NCI-H2227 treated with DMSO at 0.1 percent for 48 hours (cell line): ENCODE measurements at regions not wholly inside any gene's neighbourhood (a gene's known extent, or its start where the extent isn't known, plus 50 kb on each side); places are given as distances from the start of the nearest gene placed in this dataset.

Experiments used
- DNase-seq: peaks from one replicate; lab custom pipeline; 2025; lab: John Stamatoyannopoulos, UW

GRCh38 chr20:10921491-10922010 is 247.8 kb upstream of the JAG1 start:
- no peak for DNase-seq

DNA sequence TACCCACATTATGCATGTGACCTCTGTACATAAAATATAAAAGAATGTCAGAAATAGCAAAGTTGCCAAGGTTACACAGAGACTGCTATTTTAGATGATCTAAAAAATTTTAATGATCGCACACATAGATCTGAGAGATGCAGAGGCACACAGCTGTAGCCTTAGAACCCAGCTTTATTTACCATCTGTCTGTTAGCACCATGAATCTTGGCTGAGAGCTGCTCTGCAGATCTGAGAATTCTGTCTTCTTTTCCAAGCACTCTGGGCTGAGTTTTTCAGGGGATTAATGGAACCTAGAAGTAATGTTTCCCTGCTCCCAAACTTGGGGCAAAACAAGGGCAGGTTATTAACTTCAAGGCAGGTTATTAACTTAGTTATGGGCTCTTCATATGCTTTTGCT is 248.7 kb upstream of the JAG1 start:
- no peak for DNase-seq

DNA sequence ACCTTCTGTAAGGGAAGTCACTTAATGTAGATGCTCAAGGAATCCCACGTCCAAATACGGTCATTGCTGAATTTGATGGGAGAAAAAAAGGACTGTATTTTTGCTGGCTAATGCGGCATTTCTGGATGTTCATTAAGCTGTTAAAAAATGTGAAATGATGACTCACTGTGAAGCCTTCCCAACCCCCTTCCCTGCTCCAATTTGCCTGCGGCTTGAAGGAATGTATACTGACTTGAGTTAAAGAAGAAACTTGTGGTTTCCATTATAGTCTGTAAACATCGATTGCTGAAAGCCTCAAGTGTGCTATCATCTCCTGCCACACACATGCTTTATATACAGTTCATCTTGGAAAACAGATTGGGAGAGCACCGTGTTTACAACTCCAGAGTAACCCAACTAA is 249.1 kb upstream of the JAG1 start:
- no peak for DNase-seq

DNA sequence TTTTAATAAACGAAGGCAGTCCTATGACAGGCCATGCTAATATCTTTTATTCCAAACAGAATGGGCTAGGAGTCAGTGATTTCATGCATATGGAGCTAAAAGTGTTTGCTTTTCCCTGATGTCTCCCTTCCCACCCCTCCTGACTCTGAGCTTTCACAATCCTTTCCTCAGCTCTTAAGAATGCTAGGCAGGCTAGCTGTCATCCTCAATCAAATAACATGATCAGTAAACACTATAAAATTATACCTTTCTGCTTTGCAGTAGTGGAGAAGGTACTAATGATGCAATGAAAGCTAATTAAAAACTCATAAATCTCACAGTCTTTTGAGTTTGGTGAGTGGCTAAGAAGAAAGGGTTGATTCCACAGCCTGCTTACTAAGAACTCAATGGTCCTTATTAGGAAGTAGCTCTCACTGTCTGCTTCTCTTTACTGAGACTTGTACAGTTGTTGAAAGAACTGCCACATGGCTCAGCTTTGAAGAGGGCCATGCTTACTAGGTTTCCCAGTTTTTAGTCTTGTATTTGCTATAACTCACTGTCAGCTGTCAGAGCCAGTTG is 250.9 kb upstream of the JAG1 start:
- DNase-seq: peak; percentile 91

GRCh38 chr20:10925767-10926166 is 252.0 kb upstream of the JAG1 start:
- DNase-seq: no peak

DNA sequence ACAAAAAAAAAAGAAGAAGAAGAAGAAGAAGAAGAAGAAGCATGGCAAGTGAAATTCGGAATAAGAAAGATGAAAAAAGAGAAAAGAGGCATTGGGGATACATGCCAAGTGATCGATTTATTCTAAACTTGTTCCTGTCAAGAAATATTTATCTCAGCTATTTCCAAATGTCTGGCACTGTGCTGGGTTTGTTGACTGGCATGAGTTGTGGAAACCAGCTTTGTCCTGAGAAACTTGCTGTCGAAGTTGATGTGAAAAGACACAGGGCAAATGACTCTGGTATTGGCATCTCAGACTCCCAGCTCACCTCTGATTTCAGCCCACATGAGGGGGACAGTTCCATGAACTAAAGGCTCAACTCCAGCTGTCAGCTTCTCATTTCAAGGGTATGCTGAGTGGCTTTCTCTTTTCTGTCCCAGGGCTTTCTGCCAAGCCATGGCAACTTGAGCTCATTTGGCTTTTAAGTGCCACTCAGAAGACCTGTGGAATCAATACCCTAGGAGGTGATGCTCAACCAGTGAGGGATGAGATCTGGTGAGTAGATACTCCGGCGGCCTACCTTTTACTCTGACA is 253.3 kb upstream of the JAG1 start:
- DNase-seq: no peak

DNA sequence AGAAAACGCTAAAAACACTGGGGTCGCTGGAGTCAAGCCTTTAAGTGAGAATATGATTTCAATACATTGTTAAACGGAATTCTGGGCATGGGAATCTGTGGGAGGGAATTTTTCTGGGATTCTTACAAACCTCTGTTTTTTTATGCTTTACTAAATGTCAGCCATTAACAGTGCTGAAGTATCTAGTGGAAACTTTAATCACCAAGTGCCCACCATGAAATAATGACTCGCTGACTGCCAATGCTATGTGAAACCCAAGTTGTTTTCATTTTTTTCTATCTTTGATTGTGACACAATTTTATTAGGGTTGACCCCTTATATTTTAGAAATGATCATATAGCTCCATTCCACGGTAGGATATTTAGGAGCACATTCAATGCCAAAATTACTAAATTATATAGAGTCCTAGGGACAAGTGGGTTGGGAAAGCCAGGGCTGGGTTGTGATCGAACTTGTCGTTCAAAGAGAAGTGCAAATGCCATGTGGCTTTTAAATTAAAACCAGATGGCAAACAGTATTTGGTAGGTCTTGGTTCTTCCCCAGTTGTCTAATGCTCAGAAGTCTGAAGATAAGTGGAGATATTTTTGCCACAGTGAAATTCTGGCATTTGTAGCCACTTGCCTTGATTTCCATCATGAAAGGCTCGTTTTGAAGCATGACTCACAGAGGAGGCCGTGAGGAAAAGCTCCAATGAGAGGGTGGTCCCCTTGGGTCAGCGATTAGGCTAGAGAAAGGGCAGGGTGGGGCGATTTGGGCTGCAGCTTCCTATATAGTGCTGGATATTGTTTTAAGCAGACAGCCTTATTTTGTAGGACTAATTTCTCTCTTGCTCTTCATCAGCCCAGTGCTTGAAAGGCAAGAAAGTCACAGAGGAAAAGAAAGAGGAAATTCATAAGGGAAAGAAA is 254.4 kb upstream of the JAG1 start:
- no peak for DNase-seq

- DNase-seq: no peak
Measured at GRCh38 chr20:10928841-10929421, 255.1 kb upstream of the JAG1 start.

DNA sequence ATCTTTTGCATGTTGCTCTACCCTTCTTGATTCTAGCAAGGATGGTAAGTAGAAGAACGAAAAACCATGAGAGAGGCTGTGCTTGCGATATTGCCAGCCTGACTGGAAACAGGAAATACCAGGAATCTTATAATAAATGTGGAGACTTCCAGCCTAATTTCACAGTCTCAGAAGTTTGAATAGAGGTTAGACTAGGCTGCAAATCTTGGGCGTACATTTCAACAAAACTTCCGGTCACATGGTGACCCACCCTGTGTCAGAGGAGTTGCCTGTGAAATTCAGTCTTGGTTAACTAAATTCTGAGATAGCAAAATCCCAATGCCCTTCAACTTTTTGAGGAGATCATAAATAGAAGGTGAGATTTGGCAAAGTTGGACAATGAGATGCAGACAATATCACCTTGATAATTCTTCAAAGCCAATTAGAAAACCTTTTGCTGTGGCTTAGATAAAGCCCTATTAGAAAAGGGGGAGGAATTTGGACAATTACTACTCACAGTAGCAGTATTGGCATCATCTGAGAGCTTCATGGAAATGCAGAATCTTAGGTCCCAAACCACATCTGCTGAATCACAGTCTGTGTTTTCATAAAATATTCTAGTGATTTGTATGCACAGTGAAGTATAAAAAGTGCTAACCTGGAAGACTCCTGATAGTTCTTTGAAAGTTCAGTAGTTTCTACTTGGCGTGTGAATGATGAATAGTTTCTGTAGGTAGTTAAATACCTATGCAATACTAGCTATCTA is 262.0 kb upstream of the JAG1 start:
- DNase-seq: no peak

DNA sequence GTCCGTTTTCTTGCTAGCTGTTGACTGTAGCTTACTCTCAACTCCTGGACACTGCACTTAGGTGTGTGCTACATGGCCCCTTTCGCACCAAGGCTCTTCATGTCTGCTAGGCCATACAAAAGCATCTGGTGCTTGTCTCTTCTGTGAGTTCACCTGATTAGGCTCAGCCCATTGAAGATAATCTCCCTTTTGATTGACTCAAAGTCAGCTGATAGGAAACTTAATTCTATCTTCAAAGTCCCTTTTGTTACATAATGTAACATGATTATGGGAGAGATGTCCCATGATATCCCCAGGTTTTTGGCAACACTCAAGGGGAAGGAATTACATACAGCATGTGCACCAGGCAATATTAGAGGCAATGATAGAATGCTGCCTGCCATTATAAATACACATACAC is 263.0 kb upstream of the JAG1 start:
- DNase-seq: no peak

GRCh38 chr20:10939331-10939941 is 265.6 kb upstream of the JAG1 start:
- no peak for DNase-seq

- no peak for DNase-seq
Measured at GRCh38 chr20:10940941-10941340, 267.1 kb upstream of the JAG1 start.

- no peak for DNase-seq
Measured at GRCh38 chr20:10943686-10944265, 270.0 kb upstream of the JAG1 start.

GRCh38 chr20:10946124-10946880 is 272.5 kb upstream of the JAG1 start:
- DNase-seq: no peak

- DNase-seq: no peak
Measured at GRCh38 chr20:10947726-10948125, 273.9 kb upstream of the JAG1 start.

DNA sequence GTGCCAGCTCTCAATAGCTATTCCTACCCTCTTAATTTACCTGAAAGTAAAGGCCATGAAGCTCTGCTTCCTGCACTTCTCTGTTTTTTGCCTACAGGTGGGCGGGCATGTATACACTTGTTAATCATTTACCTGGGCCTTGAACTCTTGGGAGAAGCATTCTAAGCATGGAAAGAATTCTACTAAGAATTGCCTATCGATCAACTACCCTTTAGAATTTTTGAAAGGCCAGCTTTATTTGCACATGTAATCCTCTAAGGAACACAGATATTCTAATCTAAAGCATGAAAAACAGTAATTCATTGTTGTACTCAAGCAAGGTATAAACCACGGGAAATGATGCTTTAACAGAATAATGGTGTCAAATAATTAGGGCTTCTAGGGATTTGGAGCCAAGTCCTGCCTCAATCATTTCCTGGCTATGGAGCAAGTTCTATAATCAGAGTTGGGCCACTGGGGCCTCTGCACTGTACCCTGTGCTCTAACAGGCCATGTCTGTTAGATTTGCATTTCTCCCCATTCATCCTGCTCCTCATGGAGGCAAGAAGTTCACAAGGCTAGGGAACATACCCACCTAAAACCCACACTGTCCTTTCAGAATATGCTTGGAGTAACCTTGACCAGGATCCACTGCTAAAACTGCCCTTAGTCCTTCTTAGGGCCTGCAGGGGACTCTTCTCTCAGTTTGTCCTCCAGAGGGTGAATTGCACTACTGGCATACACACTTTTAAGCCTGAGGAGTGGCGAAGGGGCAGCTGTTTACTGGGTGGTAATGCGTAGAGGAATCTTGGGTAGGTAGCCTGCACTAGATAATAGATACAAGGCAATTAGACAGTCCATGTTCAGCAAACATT is 276.4 kb upstream of the JAG1 start:
- DNase-seq: no peak

DNA sequence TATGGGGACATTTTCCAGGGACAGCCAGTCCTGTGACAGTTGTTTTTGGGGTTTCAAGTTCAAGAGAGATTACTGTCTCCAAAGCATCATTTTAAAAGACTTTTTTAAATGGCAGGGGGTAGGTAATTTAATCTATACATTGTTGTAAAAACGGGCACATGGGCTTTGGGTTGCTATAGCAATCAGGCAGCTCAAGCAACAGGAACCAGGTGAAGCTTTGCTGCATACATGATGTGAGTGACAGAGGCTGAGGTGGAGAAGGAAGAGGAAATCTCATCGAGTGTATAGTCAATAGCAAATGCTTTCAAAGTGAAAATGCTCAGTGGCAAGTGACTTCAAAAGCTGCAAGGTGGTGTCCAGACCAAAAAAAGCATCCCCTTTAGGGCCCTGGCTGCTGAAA is 277.4 kb upstream of the JAG1 start:
- DNase-seq: no peak

- no peak for DNase-seq
Measured at GRCh38 chr20:10951904-10952303, 278.1 kb upstream of the JAG1 start.

DNA sequence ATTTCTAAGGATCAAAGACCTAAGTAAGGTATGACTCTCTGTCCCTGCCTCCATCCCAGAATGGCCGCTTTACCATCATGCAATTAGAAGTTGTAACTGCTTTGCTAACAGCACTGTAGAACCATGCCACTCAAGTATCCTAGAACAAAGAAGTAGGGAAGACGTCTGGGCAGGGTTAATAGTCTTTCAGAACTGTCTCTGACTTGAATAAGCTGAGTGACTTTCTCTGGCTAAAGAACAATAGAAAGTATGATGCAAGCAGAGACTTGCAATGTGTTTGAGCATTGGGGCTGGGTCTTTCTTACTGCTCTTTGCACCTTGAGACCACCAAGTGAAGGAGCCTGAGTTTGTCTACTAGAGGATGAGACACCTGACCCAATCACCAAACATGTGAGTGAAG is 279.6 kb upstream of the JAG1 start:
- DNase-seq: no peak
